ENCODE measurements at regions not wholly inside any gene's neighbourhood (a gene's known extent, or its start where the extent isn't known, plus 50 kb on each side); places are given as distances from the start of the nearest gene placed in this dataset.
"Not testable (repeated sequence)": the region's sequence is repeated elsewhere in the genome, so short reads cannot be mapped to it uniquely, and the experiment has no call there.

GRCh38 chr2:67572721-67573435 lies 175.7 kb downstream of the ETAA1 start:
- peak in 1 of 2 experiments; percentile 6 for DNase-seq

GRCh38 chr2:67574230-67574629 lies 177.1 kb downstream of the ETAA1 start:
- no peak for DNase-seq

DNA sequence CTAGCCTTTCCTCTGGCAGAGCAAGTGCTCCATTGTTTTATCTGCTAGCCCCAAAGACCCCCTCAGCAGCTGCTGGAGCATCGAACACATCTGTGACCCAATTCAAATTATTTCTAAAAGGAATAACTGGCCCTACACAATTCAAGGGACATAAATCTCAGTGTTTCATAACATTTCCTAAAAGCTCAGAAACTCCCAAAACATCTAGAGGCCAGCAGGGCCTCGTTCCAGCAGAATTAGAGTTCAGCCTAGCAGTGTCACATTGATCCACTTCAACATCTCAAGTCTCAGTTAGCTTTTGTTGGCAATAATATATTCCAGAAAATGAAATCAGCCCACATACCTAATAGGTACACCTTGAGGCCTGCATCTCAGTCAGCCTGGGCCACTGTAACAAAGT lies 179.1 kb downstream of the ETAA1 start:
- no peak for DNase-seq

DNA sequence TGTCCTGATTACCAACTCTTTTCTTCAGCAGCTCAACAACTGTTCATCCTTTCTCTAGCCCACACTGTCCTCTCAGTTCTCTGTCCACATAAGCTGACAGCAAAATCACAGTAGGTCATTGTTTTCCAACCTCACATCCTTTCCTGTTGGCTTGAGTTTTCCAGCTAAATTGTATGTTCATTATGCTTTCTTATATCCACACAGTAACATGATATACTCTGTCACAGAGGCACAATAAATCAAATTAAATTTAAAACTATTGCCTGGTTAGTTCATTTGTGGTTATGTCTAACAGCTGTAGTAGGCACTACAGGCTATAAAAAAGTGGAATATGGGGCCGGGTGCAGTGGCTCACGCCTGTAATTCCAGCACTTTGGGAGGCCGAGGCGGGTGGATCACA lies 179.9 kb downstream of the ETAA1 start:
- no peak for DNase-seq

GRCh38 chr2:67579216-67579615 lies 182.1 kb downstream of the ETAA1 start:
- DNase-seq = no peak

DNA sequence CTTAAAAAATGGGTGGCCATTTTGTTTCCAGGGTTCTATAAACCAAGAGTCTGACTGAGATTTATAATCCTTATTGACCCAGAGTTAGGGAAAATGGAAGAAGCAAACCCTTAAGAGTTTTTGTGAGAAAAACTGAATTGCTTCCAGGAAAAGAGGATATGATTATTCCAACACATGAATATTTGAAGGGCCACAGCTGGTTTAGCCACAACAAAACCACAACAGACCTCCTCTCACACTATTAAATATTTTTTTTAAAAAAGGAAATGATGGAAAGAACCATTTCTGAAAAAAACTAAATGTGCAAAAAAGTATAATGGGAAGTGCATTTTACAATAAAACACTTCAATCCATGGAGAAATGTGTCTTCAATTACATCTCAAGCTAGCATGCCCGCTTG lies 182.7 kb downstream of the ETAA1 start:
- DNase-seq = no peak

DNA sequence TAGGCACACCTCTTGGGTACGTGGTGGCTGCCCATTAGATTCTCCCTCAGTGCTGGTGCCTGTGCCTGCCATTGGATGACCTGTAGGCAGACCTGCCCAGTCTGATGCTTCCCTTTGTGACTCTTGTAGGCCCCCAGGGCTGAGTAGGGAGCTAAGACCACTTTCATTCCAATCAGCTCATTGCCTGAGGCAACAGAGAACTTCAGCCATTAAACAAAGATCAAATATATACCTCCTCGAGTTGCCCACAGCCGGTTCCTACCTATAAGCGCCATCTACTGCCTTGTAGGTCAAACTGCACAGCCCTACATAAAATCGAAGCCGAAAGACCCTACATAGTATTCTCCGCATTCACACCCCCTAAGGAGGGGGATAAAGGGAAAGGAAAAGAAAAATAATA lies 184.6 kb downstream of the ETAA1 start:
- DNase-seq = no peak

DNA sequence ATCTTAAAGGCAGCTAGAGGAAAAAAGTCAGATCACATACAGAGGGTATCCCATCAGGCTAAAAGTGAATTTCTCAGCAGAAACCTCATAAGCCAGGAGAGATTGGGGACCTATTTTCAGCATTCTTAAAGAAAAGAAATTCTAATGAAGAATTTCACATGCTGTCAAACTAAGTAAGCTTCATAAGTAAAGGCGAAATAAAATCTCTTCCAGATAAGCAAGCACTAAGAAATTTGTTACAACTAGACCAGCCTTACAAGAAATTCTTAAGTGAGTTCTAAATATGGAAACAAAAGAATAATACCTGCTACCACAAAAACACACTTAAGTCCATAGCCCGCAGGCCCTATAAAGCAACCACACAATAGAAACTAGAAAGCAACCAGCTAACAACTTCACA lies 186.1 kb downstream of the ETAA1 start:
- no peak for DNase-seq

- no peak for DNase-seq
Observed at GRCh38 chr2:67585400-67585799, 188.3 kb downstream of the ETAA1 start.

DNA sequence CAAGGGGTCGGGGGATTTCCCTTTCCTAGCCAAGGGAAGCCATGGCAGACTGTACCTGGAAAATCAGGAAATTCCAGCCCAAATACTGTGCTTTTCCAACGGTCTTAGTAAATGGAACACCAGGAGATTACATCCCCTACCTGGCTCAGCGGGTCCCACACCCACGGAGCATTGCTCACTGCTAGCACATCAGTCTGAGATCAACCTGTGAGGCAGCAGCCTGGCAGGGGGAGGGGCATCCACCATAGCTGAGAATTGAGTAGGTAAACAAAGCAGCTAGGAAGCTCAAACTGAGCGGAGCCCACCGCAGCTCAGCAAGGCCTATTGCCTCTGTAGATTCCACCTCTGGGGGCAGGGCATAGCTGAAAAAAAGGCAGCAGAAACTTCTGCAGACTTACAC lies 192.0 kb downstream of the ETAA1 start:
- not testable (repeated sequence) for DNase-seq

DNA sequence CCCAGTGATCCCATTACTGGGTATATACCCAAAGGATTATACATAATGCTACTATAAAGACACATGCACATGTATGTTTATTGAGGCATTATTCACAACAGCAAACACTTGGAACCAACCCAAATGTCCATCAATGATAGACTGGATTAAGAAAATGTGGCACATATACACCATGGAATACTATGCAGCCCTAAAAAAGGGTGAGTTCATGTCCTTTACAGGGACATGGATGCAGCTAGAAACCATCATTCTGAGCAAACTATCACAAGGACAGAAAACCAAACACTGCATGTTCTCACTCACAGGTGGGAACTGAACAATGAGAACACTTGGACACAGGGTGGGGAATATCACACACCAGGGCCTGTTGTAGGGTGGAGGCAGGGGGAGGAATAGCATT lies 197.4 kb downstream of the ETAA1 start:
- not testable (repeated sequence) for DNase-seq

DNA sequence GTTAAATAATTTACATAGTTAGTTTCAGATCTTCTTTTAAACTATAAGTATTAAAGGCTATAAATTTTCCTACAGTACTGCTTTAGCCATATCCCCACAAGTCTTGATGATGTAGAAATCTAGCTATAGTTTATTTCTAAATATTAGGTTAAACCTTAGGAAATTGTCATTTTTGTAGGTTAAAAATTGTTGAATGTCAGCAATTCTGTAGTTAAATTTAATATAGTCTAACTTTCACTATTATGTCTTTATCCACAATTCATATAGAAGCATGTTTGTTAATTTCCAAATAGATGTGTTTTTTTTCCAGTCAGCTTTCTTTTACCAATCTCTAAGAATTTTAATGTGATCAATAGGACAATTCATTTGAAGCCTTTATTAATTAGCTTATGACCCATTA lies 199.7 kb downstream of the ETAA1 start:
- no peak for DNase-seq

DNA sequence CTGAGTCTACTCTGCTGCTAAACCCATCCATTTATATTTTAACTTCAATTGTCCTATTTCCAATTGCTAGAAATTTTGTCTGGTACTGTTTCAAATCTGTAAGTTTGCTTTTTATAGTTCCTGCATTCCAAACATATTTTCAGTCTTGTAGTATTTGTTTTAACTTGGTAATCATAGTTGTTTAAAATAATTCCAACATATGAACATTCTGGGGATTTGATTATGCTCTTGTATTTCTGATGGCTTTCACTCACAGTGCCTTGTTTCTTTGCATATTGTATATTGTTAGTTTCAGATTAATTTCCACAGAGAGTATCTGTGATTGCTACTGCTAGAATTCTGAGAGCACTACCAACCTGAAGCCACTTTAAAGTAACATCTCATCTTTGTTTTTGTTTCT lies 202.4 kb downstream of the ETAA1 start:
- no peak for DNase-seq

GRCh38 chr2:67600222-67600871 lies 203.2 kb downstream of the ETAA1 start:
- no peak for DNase-seq

GRCh38 chr2:67600946-67601345 lies 203.8 kb downstream of the ETAA1 start:
- no peak for DNase-seq

- DNase-seq = no peak
Observed at GRCh38 chr2:67604360-67604759, 207.2 kb downstream of the ETAA1 start.

DNA sequence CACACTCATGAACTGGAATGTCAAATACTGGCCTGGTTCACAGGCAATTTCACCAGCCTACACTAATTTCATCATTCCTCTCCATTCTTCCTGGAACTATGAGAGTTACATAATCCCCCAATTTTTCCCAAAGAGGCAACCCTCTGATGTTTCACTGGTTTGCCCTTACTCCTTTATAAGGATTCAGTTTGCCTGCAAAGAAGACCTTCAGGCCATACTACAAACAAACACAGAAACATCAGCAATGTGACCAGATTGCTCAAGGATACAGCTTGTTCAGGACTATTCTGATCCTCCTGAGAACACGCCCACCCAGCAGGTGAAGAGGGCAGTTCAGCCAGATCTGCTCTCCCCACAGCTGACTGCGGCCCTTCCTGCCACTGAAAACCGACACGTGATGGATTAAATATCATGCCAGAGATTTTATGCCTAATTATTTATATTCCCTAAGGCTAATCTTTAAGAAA lies 215.5 kb downstream of the ETAA1 start:
- DNase-seq = no peak

DNA sequence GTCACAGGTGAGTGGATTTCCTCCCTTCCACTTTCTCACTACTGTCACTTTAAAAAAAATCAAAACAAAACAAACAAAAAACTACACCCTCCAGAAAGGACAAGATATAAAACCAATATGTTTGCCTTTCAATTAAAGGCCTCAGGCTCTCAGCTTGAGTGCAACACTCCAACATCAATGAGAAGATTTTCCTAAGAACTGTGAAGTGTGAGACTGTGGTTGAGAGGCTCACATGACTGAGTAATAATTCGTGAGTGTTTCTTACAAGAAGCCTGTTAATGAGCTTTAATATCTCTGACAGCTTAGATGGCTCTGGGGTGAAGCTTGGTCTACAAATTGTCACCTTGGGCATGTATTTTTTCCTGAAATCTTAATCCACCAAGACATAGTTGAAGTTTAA lies 216.1 kb downstream of the ETAA1 start:
- DNase-seq = no peak

DNA sequence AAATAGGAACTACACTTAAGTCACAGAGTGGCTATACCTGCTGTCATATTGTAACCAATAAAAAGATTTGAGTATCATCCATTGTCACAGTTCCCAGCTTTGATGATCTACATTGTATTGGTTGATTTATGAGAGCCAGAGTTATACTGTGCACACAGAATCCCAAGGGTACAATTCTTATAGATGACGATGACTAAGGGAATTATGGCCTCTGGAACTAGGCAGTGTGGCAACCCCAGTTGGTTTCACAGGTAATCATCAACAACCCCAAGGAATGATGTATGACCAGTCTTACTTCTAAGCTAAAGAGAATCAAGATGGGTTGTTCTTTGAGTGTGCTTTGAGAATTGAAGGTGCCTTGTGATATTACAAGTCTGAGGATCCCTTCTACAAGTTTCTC lies 217.3 kb downstream of the ETAA1 start:
- no peak for DNase-seq

DNA sequence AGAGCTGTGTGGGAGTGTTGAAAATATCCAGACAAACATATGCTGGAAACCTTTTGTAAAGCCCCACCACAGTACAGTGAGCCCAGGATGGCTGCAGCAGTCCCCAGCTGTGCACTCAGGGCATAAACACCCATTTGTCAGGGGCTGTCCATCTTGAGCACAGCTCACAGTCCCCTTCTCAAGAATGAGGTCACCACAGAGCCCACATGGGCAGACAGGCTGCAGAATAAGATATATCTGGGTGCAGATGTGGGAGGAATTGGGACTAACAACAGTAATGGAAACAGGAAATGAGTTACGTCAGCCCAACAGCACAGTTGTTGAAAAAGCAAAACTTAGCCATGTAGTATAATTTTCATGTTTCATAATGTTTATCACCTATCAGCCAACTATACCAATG lies 219.6 kb downstream of the ETAA1 start:
- DNase-seq = no peak

DNA sequence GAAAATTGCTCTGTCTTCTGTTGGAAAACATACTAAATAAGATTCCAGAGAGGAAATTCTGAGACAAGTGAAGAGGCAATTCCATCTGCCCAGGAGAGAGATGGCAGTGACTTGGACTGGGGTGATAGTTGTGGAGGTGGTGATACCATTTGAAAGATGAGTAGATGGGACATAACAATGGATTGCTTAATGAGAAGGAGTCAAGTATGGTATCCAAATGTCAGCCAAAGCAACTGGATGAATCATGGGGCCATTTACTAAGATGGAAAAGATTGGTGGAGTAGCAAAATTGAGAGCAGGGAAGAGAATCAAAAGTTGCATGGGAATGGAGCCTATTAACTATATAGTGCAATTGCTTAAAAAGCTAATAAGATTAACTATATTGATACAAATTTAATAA lies 222.1 kb downstream of the ETAA1 start:
- DNase-seq = no peak

DNA sequence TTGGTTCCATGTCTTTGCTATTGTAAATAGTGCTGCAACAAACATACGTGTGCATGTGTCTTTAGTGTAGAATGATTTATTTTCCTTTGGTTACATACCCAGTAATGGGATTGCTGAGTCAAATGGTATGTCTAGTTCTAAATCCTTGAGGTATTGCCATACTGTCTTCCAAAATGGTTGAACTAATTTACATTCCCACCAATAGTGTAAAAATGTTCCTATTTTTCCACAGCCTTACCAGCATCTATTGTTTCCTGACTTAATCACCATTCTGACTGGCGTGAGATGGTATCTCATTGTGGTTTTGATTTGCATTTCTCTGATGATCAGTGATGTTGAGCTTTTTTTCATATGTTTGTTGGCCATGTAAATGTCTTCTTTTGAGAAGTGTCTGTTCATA lies 226.6 kb downstream of the ETAA1 start:
- DNase-seq = not testable (repeated sequence)

GRCh38 chr2:67625178-67625577 lies 228.0 kb downstream of the ETAA1 start:
- DNase-seq = no peak

DNA sequence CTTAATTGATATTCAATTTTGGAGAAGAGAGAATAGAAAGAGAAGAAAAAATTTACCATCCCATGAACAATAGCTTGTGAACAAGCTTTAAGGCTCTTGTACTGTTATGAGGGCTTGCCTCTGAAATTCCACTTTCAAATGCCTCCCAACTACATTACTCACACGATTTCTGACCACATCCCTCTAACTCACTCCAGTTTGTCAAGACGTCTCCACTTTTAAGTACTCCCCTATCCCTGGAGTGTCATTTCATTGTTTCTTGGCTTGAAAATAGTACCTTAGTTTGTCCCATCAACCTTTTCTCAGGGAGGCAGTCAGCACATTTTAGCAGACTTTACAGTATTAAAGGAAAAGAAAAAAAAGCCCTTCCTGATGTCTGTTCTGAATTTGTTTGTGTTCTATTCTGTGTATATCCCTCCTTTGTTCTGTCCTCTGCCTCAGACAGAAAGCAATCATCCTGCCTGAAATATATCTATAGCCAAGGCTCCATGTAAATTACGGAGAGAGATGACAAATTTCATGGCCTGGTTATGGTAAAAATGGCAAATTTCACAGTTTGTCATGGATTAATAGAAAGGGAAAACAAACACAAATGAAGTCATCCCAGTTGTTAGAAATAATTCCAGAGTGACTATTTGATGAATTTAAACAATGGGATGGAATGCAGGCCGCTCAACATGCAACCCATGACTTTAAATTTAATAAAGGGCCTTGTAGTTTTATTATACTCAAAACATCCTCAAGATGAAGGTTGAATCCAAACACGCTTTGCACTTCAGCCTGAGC lies 228.8 kb downstream of the ETAA1 start:
- no peak for DNase-seq
